ENCODE measurements at regions not wholly inside any gene's neighbourhood (a gene's known extent, or its start where the extent isn't known, plus 50 kb on each side); places are given as distances from the start of the nearest gene placed in this dataset.

- DNase-seq (ENCODE audit: extremely low read depth in 1 of 2, low read depth in 1 of 2) = no peak
Observed at GRCh38 chr7:52897713-52898112, 137.7 kb upstream of the POM121L12 start.

- no peak for DNase-seq (ENCODE audit: extremely low read depth in 1 of 2, low read depth in 1 of 2)
Observed at GRCh38 chr7:52897288-52897687, 138.1 kb upstream of the POM121L12 start.

GRCh38 chr7:52877240-52877639 lies 158.2 kb upstream of the POM121L12 start:
- no peak for DNase-seq (ENCODE audit: extremely low read depth in 1 of 2, low read depth in 1 of 2)

- no peak for DNase-seq (ENCODE audit: extremely low read depth in 1 of 2, low read depth in 1 of 2)
Observed at GRCh38 chr7:52876402-52876801, 159.0 kb upstream of the POM121L12 start.

- DNase-seq (ENCODE audit: extremely low read depth in 1 of 2, low read depth in 1 of 2) = no peak
Observed at GRCh38 chr7:52863652-52864051, 171.8 kb upstream of the POM121L12 start.

GRCh38 chr7:52862321-52862720 lies 173.1 kb upstream of the POM121L12 start:
- no peak for DNase-seq (ENCODE audit: extremely low read depth in 1 of 2, low read depth in 1 of 2)

- DNase-seq (ENCODE audit: extremely low read depth in 1 of 2, low read depth in 1 of 2) = no peak
Observed at GRCh38 chr7:52857367-52857766, 178.1 kb upstream of the POM121L12 start.

GRCh38 chr7:52854681-52855080 lies 180.8 kb upstream of the POM121L12 start:
- DNase-seq (ENCODE audit: extremely low read depth in 1 of 2, low read depth in 1 of 2) = no peak

GRCh38 chr7:52851547-52851946 lies 183.9 kb upstream of the POM121L12 start:
- no peak for DNase-seq (ENCODE audit: extremely low read depth in 1 of 2, low read depth in 1 of 2)

- no peak for DNase-seq (ENCODE audit: extremely low read depth in 1 of 2, low read depth in 1 of 2)
Observed at GRCh38 chr7:52843436-52843835, 192.0 kb upstream of the POM121L12 start.

GRCh38 chr7:52842202-52842900 lies 193.1 kb upstream of the POM121L12 start:
- DNase-seq (ENCODE audit: extremely low read depth in 1 of 2, low read depth in 1 of 2) = no peak

GRCh38 chr7:52838981-52839411 lies 196.4 kb upstream of the POM121L12 start:
- DNase-seq (ENCODE audit: extremely low read depth in 1 of 2, low read depth in 1 of 2) = no peak

GRCh38 chr7:52831321-52831720 lies 204.1 kb upstream of the POM121L12 start:
- DNase-seq (ENCODE audit: extremely low read depth in 1 of 2, low read depth in 1 of 2) = no peak

- DNase-seq (ENCODE audit: extremely low read depth in 1 of 2, low read depth in 1 of 2) = no peak
Observed at GRCh38 chr7:52830801-52831200, 204.6 kb upstream of the POM121L12 start.

- no peak for DNase-seq (ENCODE audit: extremely low read depth in 1 of 2, low read depth in 1 of 2)
Observed at GRCh38 chr7:52826515-52827265, 208.7 kb upstream of the POM121L12 start.

GRCh38 chr7:52825611-52826010 lies 209.8 kb upstream of the POM121L12 start:
- DNase-seq (ENCODE audit: extremely low read depth in 1 of 2, low read depth in 1 of 2) = no peak

- DNase-seq (ENCODE audit: extremely low read depth in 1 of 2, low read depth in 1 of 2) = no peak
Observed at GRCh38 chr7:52811537-52811936, 223.9 kb upstream of the POM121L12 start.

GRCh38 chr7:52799817-52800216 lies 235.6 kb upstream of the POM121L12 start:
- no peak for DNase-seq (ENCODE audit: extremely low read depth in 1 of 2, low read depth in 1 of 2)

- DNase-seq (ENCODE audit: extremely low read depth in 1 of 2, low read depth in 1 of 2) = no peak
Observed at GRCh38 chr7:52797801-52798200, 237.6 kb upstream of the POM121L12 start.

- no peak for DNase-seq (ENCODE audit: extremely low read depth in 1 of 2, low read depth in 1 of 2)
Observed at GRCh38 chr7:52794621-52795020, 240.8 kb upstream of the POM121L12 start.

- DNase-seq (ENCODE audit: extremely low read depth in 1 of 2, low read depth in 1 of 2) = no peak
Observed at GRCh38 chr7:52791176-52791700, 244.2 kb upstream of the POM121L12 start.

- DNase-seq (ENCODE audit: extremely low read depth in 1 of 2, low read depth in 1 of 2) = no peak
Observed at GRCh38 chr7:52786174-52786573, 249.3 kb upstream of the POM121L12 start.

All from activated CD8-positive, alpha-beta memory T cell treated with anti-CD3 and anti-CD28 coated beads for 1 hour (primary cell).